ENCODE measurements at regions not wholly inside any gene's neighbourhood (a gene's known extent, or its start where the extent isn't known, plus 50 kb on each side); places are given as distances from the start of the nearest gene placed in this dataset.

- DNase-seq: no peak
- intact Hi-C loops (cut with DNase I): no loop called here
- TF ChIP-seq CTCF (IDR thresholded peaks at IDR 0.05): no peak
- Histone ChIP-seq H3K27ac (peak overlapping the region; percentile 72), H3K36me3 (no peaks in the 10 kb centered on the region), H3K9me3 (no peaks in the 10 kb centered on the region), H3K4me3 (no peak overlapping the region), H3K9ac (ENCODE audit: low read depth in 2 of 2, low read length in 2 of 2) (peak overlapping the region in 1 of 2 donors; percentile 46), H3K27me3 (no peaks in the 10 kb centered on the region), H3K4me1 (no peaks in the 10 kb centered on the region)
These were observed 367.1 kb downstream of the SOX9 start for GRCh38 chr17:72487731-72488494.

- intact Hi-C loops (cut with DNase I): no loop called here
- Histone ChIP-seq H3K9ac (ENCODE audit: low read depth in 2 of 2, low read length in 2 of 2) (peak overlapping the region in 1 of 2 donors; percentile 77), H3K27me3 (no peaks in the 10 kb centered on the region), H3K4me1 (no peaks in the 10 kb centered on the region), H3K9me3 (no peaks in the 10 kb centered on the region), H3K36me3 (no peaks in the 10 kb centered on the region), H3K27ac (peak overlapping the region; percentile 72), H3K4me3 (no peak overlapping the region)
- DNase-seq: peak; percentile 39
- no peak for TF ChIP-seq CTCF (IDR thresholded peaks at IDR 0.05)
These were observed 367.9 kb downstream of the SOX9 start for GRCh38 chr17:72488555-72489271.

GRCh38 chr17:72489272-72489641, 368.4 kb downstream of the SOX9 start:
- no peaks in the 10 kb centered on the region for H3K4me1 ChIP-seq
- H3K9me3 ChIP-seq: no peaks in the 10 kb centered on the region
- peak overlapping the region in 1 of 2 donors; percentile 77 for H3K9ac ChIP-seq (ENCODE audit: low read depth in 2 of 2, low read length in 2 of 2)
- H3K36me3 ChIP-seq: no peaks in the 10 kb centered on the region
- peak overlapping the region; percentile 72 for H3K27ac ChIP-seq
- no peaks in the 10 kb centered on the region for H3K27me3 ChIP-seq
- no peak for TF ChIP-seq CTCF (IDR thresholded peaks at IDR 0.05)
- no peak for DNase-seq
- H3K4me3 ChIP-seq: no peak overlapping the region
- intact Hi-C loops (cut with DNase I): no loop called here

- Histone ChIP-seq H3K36me3 (no peaks in the 10 kb centered on the region), H3K4me3 (no peak overlapping the region), H3K9me3 (no peaks in the 10 kb centered on the region), H3K4me1 (no peaks in the 10 kb centered on the region), H3K9ac (ENCODE audit: low read depth in 2 of 2, low read length in 2 of 2) (no peak overlapping the region), H3K27ac (no peak overlapping the region), H3K27me3 (no peaks in the 10 kb centered on the region)
- TF ChIP-seq CTCF (IDR thresholded peaks at IDR 0.05): no peak
- intact Hi-C loops (cut with DNase I): no loop called here
- no peak for DNase-seq
These were observed 370.3 kb downstream of the SOX9 start for GRCh38 chr17:72491102-72491501.

GRCh38 chr17:72492494-72492893, 371.7 kb downstream of the SOX9 start:
- intact Hi-C loops (cut with DNase I): no loop called here
- H3K9ac ChIP-seq (ENCODE audit: low read depth in 2 of 2, low read length in 2 of 2): no peak overlapping the region
- no peaks in the 10 kb centered on the region for H3K4me1 ChIP-seq
- no peak for DNase-seq
- H3K9me3 ChIP-seq: no peaks in the 10 kb centered on the region
- no peaks in the 10 kb centered on the region for H3K36me3 ChIP-seq
- no peaks in the 10 kb centered on the region for H3K27me3 ChIP-seq
- no peak for TF ChIP-seq CTCF (IDR thresholded peaks at IDR 0.05)
- H3K4me3 ChIP-seq: no peak overlapping the region
- no peak overlapping the region for H3K27ac ChIP-seq

All from colonic mucosa (tissue), 4 donors.